ENCODE measurements at regions not wholly inside any gene's neighbourhood (a gene's known extent, or its start where the extent isn't known, plus 50 kb on each side); places are given as distances from the start of the nearest gene placed in this dataset.

GRCh38 chr5:176711883-176712282, 64.6 kb downstream of the TSPAN17 start:
- no peak for DNase-seq

GRCh38 chr5:176712546-176713304, 65.4 kb downstream of the TSPAN17 start:
- DNase-seq: no peak

- no peak for DNase-seq
Observed at GRCh38 chr5:176713409-176713808, 66.1 kb downstream of the TSPAN17 start.

- no peak for DNase-seq
Observed at GRCh38 chr5:176714067-176714466, 66.8 kb downstream of the TSPAN17 start.

- no peak for DNase-seq
Observed at GRCh38 chr5:176716320-176716719, 69.0 kb downstream of the TSPAN17 start.

GRCh38 chr5:176719113-176719739, 71.9 kb downstream of the TSPAN17 start:
- no peak for DNase-seq

- DNase-seq: no peak
Observed at GRCh38 chr5:176721509-176721908, 74.2 kb downstream of the TSPAN17 start.

GRCh38 chr5:176722757-176723156, 75.5 kb downstream of the TSPAN17 start:
- no peak for DNase-seq

GRCh38 chr5:176723440-176723839, 76.2 kb downstream of the TSPAN17 start:
- no peak for DNase-seq

GRCh38 chr5:176724472-176724871, 77.2 kb downstream of the TSPAN17 start:
- no peak for DNase-seq

- no peak for DNase-seq
Observed at GRCh38 chr5:176725521-176726280, 78.4 kb downstream of the TSPAN17 start.

- no peak for DNase-seq
Observed at GRCh38 chr5:176726746-176727527, 79.7 kb downstream of the TSPAN17 start.

GRCh38 chr5:176727528-176727900, 80.2 kb downstream of the TSPAN17 start:
- DNase-seq: no peak

GRCh38 chr5:176727983-176728675, 80.8 kb downstream of the TSPAN17 start:
- no peak for DNase-seq

- no peak for DNase-seq
Observed at GRCh38 chr5:176728831-176729251, 81.5 kb upstream of the UNC5A start.

GRCh38 chr5:176730815-176731475, 79.4 kb upstream of the UNC5A start:
- no peak for DNase-seq

- peak in 1 of 2 experiments; percentile 21 for DNase-seq
Observed at GRCh38 chr5:176731506-176732160, 78.7 kb upstream of the UNC5A start.

GRCh38 chr5:176732306-176732705, 78.1 kb upstream of the UNC5A start:
- DNase-seq: no peak

GRCh38 chr5:176732736-176733405, 77.5 kb upstream of the UNC5A start:
- no peak for DNase-seq

- DNase-seq: no peak
Observed at GRCh38 chr5:176733406-176734262, 76.7 kb upstream of the UNC5A start.
